SH-SY5Y (cell line): ENCODE measurements at regions not wholly inside any gene's neighbourhood (a gene's known extent, or its start where the extent isn't known, plus 50 kb on each side); places are given as distances from the start of the nearest gene placed in this dataset.

ENCODE experiments used
- GATA2 ChIP-seq: IDR thresholded peaks from 2 replicates; pipeline ENCODE4 v1.6.1; 2011; ENCODE audit warnings: mild to moderate bottlenecking, low read depth, low read length
- GATA3 ChIP-seq: IDR thresholded peaks from 2 replicates; pipeline ENCODE4 v1.6.1; 2011; ENCODE audit warnings: low read depth, mild to moderate bottlenecking, low read length, moderate library complexity

DNA sequence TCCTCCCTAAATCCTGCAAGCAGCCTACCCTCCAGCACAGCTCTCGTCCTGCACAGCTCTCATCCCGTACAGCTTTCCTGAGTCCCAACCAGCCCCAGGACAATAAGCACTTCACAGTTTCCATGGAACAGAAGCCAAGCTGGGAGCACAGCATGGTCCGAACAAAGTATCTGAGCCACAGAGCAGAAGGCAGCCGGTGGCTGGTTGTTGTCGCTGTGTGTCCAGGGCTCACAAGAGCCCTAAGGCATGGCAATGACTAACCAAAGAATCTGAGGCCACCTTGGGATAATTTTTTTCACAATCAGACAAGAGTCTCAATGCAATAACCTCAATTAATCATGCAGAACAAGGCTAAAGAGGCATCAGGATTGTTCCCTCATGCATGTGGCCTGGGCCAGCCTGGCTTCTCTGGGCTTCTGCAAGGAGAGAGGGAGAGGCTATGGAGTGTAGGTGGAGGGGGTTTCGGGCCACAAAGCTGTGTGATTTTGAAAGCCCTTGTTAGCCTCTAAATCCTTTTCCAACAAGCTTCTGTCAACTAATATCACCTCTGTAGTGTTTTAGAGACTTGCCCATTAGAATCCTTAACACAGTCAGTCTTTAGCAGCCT lies 323.4 kb downstream of the PIK3R1 start:
- TF ChIP-seq GATA2 (no peak), GATA3 (no peak)
